ENCODE measurements at regions not wholly inside any gene's neighbourhood (a gene's known extent, or its start where the extent isn't known, plus 50 kb on each side); places are given as distances from the start of the nearest gene placed in this dataset.

DNA sequence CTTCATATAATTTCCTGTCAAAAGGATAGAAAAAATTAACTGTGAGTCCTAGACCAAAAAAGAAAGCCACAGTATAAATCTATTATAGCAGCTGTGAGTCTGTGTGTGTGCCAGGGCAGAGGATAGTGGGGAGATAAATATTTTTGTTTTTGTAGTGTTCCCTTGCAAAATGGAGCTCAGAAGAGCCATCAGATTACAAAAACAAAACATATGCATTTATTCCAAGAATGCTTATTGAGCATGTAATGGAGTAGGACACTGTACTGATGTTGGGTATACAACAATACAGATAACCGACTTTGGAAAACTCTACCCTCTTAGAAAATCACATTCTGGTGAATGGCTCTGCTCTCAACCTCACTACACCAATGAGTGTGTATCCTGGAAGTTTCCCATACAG lies 111.0 kb downstream of the DMAC1 start:
- Histone ChIP-seq H3K27ac (ENCODE audit: low read length) (no peak overlapping the region), H3K27me3 (ENCODE audit: control insufficient read depth, insufficient read depth, low read length) (no peaks in the 10 kb centered on the region), H3K9me3 (replicated peaks; ENCODE audit: control insufficient read depth, low read depth, low read length) (no peaks in the 10 kb centered on the region), H3K4me3 (ENCODE audit: low read length) (no peak overlapping the region), H3K4me1 (ENCODE audit: control insufficient read depth, insufficient read depth, low read length) (no peaks in the 10 kb centered on the region), H3K36me3 (ENCODE audit: control insufficient read depth, insufficient read depth, low read length) (no peaks in the 10 kb centered on the region)
- DNase-seq, result no peak
- WGBS (ENCODE audit: insufficient coverage), result no CpG with 5 or more reads among the region's 1 CpG

DNA sequence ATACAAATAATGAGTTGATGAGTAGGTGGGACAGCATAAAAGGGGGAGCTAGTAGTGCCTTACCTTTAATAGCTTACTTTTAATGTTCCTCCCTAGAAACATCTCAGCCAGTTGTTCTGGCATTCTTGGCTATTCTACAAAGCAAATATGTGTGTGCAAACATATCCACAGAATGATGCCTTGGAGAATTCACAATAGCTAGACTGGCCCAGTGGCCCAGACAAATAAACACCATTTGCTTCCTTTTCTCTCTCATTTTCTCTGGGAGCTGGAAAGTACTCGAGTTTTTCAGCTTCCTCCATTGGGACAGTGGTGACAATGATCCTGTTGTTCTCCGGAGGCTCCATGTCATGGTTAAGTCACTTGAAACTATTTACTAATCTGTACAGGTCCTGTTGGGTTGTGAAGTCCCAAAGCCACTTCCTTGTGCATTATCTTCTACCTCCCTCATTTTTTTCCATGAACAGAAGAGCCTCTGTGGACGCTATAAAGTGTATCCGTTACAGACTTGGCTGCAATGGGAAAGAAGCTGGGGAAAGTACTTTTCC lies 122.9 kb downstream of the DMAC1 start:
- Histone ChIP-seq H3K4me1 (ENCODE audit: control insufficient read depth, insufficient read depth, low read length) (no peaks in the 10 kb centered on the region), H3K27me3 (ENCODE audit: control insufficient read depth, insufficient read depth, low read length) (no peaks in the 10 kb centered on the region), H3K4me3 (ENCODE audit: low read length) (no peak overlapping the region), H3K36me3 (ENCODE audit: control insufficient read depth, insufficient read depth, low read length) (no peaks in the 10 kb centered on the region), H3K27ac (ENCODE audit: low read length) (no peak overlapping the region), H3K9me3 (replicated peaks; ENCODE audit: control insufficient read depth, low read depth, low read length) (no peaks in the 10 kb centered on the region)
- no CpG with 5 or more reads among the region's 4 CpGs for WGBS (ENCODE audit: insufficient coverage)
- DNase-seq, result peak; percentile 35

DNA sequence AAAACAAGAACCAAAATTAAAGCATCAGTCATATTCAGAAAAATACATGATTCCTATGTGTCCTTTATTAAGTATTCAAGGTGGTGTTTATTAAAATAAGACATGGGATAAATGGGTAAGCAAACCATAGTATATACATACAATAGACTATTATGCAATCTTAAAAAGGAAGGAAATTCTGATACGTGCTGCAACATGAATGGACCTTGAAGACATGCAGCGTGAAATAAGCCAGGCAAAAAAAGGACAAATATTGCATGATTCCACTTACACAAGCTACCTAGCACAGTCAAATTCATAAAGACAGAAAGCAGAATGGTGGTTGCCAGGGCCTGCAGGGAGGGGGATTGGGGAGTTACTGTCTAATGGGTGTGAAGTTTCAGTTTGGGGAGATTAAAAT lies 127.7 kb downstream of the DMAC1 start:
- Histone ChIP-seq H3K4me3 (ENCODE audit: low read length) (no peak overlapping the region), H3K27me3 (ENCODE audit: control insufficient read depth, insufficient read depth, low read length) (no peaks in the 10 kb centered on the region), H3K4me1 (ENCODE audit: control insufficient read depth, insufficient read depth, low read length) (no peaks in the 10 kb centered on the region), H3K9me3 (replicated peaks; ENCODE audit: control insufficient read depth, low read depth, low read length) (no peaks in the 10 kb centered on the region), H3K27ac (ENCODE audit: low read length) (no peak overlapping the region), H3K36me3 (ENCODE audit: control insufficient read depth, insufficient read depth, low read length) (no peaks in the 10 kb centered on the region)
- no CpG with 5 or more reads among the region's 2 CpGs for WGBS (ENCODE audit: insufficient coverage)
- DNase-seq, result no peak

DNA sequence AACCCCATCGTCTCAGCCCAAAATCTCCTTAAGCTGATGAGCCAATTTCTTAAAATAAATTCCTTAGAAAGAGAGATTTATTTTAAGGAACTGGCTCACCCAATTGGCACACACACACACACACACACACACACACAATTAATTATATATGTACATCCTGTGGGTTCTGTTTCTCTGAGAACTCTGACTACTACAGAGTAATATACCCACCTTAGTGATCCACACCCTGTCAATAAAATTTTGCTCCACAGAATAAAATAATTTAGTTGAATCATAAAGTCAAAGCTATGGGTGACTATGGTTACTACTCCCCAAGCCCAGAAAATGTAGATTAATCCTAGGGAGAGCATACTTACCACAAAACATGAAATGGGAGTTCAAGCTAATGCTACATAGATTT lies 131.0 kb downstream of the DMAC1 start:
- no peaks in the 10 kb centered on the region for H3K4me1 ChIP-seq (ENCODE audit: control insufficient read depth, insufficient read depth, low read length)
- H3K36me3 ChIP-seq (ENCODE audit: control insufficient read depth, insufficient read depth, low read length), result no peaks in the 10 kb centered on the region
- H3K27ac ChIP-seq (ENCODE audit: low read length), result no peak overlapping the region
- no CpG with 5 or more reads among the region's 1 CpG for WGBS (ENCODE audit: insufficient coverage)
- H3K4me3 ChIP-seq (ENCODE audit: low read length), result no peak overlapping the region
- DNase-seq, result no peak
- H3K9me3 ChIP-seq (replicated peaks; ENCODE audit: control insufficient read depth, low read depth, low read length), result no peaks in the 10 kb centered on the region
- H3K27me3 ChIP-seq (ENCODE audit: control insufficient read depth, insufficient read depth, low read length), result no peaks in the 10 kb centered on the region

DNA sequence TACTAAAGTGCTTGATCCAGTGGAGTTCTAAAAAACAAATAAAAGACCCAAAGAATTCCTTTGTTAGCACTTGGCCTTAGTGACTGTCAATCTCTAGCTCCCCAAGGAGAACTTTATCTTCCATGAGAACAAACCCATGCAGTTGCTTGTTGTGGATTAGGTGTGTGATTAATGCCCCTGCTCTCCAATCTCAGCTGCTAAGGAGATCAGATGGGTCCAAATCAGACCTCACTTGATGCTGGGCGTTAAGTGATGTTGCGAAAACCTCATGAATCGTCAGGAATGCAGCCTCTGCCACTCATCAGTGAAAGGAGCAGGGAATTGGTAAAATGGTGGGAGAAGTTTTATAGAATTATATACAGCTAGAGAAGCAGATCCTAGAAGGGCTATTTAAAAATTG lies 133.7 kb downstream of the DMAC1 start:
- no peaks in the 10 kb centered on the region for H3K9me3 ChIP-seq (replicated peaks; ENCODE audit: control insufficient read depth, low read depth, low read length)
- no peak overlapping the region for H3K27ac ChIP-seq (ENCODE audit: low read length)
- no peak overlapping the region for H3K4me3 ChIP-seq (ENCODE audit: low read length)
- H3K27me3 ChIP-seq (ENCODE audit: control insufficient read depth, insufficient read depth, low read length), result no peaks in the 10 kb centered on the region
- no peak for DNase-seq
- no peaks in the 10 kb centered on the region for H3K36me3 ChIP-seq (ENCODE audit: control insufficient read depth, insufficient read depth, low read length)
- WGBS (ENCODE audit: insufficient coverage), result 68% methylated on average over 3 of the region's 3 CpGs
- H3K4me1 ChIP-seq (ENCODE audit: control insufficient read depth, insufficient read depth, low read length), result no peaks in the 10 kb centered on the region

DNA sequence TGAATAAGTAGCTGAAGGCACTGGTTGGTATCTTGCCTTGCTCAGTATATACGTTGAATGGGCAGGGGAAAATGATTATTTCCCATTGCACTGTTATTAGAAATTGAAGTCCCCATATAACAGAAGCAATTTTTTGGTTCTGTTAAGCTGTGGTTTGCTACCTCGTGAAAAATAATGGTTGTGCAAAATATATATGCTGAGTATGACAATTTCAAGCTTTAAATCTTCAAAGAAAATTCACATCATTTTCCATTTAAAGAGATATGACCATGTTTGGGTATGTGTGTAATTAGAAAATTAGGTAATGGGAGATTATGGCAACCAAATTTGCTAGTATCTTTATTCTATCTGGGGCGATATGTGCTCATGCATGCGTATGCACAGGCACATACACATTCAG lies 139.8 kb downstream of the DMAC1 start:
- Histone ChIP-seq H3K4me1 (ENCODE audit: control insufficient read depth, insufficient read depth, low read length) (peaks cover 3% of the 10 kb centered on the region), H3K27ac (ENCODE audit: low read length) (no peak overlapping the region), H3K27me3 (ENCODE audit: control insufficient read depth, insufficient read depth, low read length) (no peaks in the 10 kb centered on the region), H3K9me3 (replicated peaks; ENCODE audit: control insufficient read depth, low read depth, low read length) (no peaks in the 10 kb centered on the region), H3K4me3 (ENCODE audit: low read length) (no peak overlapping the region), H3K36me3 (ENCODE audit: control insufficient read depth, insufficient read depth, low read length) (no peaks in the 10 kb centered on the region)
- no CpG with 5 or more reads among the region's 4 CpGs for WGBS (ENCODE audit: insufficient coverage)
- no peak for DNase-seq

DNA sequence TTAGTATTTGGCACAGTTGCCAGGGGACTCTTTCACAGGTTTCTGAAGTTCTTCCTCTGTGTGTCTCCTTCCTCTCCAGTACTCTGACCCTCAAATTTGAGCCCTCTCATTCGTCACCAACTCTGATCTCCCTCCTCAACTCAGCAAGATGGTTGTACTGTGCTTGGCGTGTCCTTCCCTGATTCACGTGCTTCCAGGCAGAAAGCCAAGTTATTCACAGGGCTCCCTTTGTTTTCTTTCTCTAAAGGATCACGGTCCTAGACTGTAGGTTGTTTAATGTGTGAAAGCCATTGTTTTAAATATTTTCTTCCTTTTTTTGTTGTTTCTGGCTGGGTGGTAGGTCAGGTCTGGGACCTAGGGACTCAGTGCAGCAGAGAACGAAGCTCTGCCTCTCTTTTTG lies 142.9 kb downstream of the DMAC1 start:
- Histone ChIP-seq H3K4me1 (ENCODE audit: control insufficient read depth, insufficient read depth, low read length) (peaks cover 3% of the 10 kb centered on the region), H3K9me3 (replicated peaks; ENCODE audit: control insufficient read depth, low read depth, low read length) (no peaks in the 10 kb centered on the region), H3K36me3 (ENCODE audit: control insufficient read depth, insufficient read depth, low read length) (no peaks in the 10 kb centered on the region), H3K27ac (ENCODE audit: low read length) (no peak overlapping the region), H3K4me3 (ENCODE audit: low read length) (no peak overlapping the region), H3K27me3 (ENCODE audit: control insufficient read depth, insufficient read depth, low read length) (no peaks in the 10 kb centered on the region)
- peak; percentile 62 for DNase-seq
- no CpG with 5 or more reads among the region's 5 CpGs for WGBS (ENCODE audit: insufficient coverage)

DNA sequence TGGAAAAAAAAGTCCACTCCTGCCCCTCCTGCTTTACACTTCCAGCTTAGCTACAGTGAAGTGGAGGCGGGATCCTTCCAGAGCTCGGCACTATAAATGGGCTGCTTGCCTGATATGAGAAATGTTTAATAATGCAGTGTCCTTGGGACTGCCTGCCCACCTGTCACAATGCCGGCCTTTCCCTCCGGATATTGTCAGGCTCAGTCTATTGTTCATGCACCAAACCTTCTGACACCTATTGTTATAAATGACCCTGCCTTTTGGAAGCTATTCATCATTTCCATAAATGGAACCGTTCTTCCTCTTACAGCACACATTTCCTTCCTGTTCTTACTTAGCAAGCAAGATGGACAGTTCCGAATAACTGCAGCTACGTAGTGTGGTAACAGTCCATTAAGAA lies 146.3 kb downstream of the DMAC1 start:
- peak overlapping the region; percentile 1 for H3K27ac ChIP-seq (ENCODE audit: low read length)
- no peak overlapping the region for H3K4me3 ChIP-seq (ENCODE audit: low read length)
- WGBS (ENCODE audit: insufficient coverage), result 40% methylated on average over 2 of the region's 7 CpGs
- no peaks in the 10 kb centered on the region for H3K36me3 ChIP-seq (ENCODE audit: control insufficient read depth, insufficient read depth, low read length)
- no peaks in the 10 kb centered on the region for H3K9me3 ChIP-seq (replicated peaks; ENCODE audit: control insufficient read depth, low read depth, low read length)
- peak; percentile 47 for DNase-seq
- H3K27me3 ChIP-seq (ENCODE audit: control insufficient read depth, insufficient read depth, low read length), result no peaks in the 10 kb centered on the region
- peaks cover 3% of the 10 kb centered on the region for H3K4me1 ChIP-seq (ENCODE audit: control insufficient read depth, insufficient read depth, low read length)

DNA sequence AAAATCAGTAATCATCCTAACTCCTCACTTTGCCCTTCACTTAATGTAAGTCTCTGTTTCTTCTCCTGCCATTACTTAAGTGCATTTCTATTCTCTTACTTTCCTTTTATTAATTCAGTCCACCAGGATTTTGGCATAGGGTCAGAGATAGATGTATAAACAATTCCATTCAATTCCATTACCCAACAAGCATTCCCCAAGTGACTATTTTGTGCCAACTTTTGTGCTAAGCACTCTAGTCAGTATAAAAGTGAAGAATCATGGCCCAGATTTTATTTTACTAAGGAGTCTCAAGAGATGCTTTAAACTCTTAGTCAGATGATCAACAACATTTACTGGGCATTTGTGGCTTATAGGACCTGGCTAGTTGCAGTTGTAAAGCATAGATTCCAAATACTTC lies 159.3 kb downstream of the DMAC1 start:
- H3K27me3 ChIP-seq (ENCODE audit: control insufficient read depth, insufficient read depth, low read length), result no peaks in the 10 kb centered on the region
- no peak overlapping the region for H3K4me3 ChIP-seq (ENCODE audit: low read length)
- no peaks in the 10 kb centered on the region for H3K9me3 ChIP-seq (replicated peaks; ENCODE audit: control insufficient read depth, low read depth, low read length)
- H3K27ac ChIP-seq (ENCODE audit: low read length), result no peak overlapping the region
- no peaks in the 10 kb centered on the region for H3K4me1 ChIP-seq (ENCODE audit: control insufficient read depth, insufficient read depth, low read length)
- peak; percentile 92 for DNase-seq
- no peaks in the 10 kb centered on the region for H3K36me3 ChIP-seq (ENCODE audit: control insufficient read depth, insufficient read depth, low read length)

DNA sequence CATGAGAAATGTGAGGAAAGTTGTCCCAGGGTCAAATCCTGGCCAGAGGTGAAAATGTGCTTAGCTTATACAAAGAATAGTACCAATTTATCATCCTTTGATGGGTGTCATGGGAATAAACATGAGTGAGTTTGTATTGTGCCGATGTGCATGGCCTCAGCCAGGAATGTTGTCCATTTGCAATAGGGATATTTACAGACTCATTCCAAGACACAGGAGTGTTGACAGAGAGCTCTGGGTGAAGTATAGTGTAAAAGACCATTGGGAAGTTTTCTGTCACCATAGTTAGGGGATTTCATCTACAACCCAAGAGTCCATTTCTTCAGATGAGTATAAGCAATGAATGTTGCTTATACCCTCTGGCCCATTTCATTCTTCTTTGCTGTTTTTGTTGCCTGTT lies 160.1 kb downstream of the DMAC1 start:
- no peaks in the 10 kb centered on the region for H3K9me3 ChIP-seq (replicated peaks; ENCODE audit: control insufficient read depth, low read depth, low read length)
- H3K36me3 ChIP-seq (ENCODE audit: control insufficient read depth, insufficient read depth, low read length), result no peaks in the 10 kb centered on the region
- no peak overlapping the region for H3K4me3 ChIP-seq (ENCODE audit: low read length)
- WGBS (ENCODE audit: insufficient coverage), result no CpG with 5 or more reads among the region's 1 CpG
- no peak overlapping the region for H3K27ac ChIP-seq (ENCODE audit: low read length)
- H3K4me1 ChIP-seq (ENCODE audit: control insufficient read depth, insufficient read depth, low read length), result no peaks in the 10 kb centered on the region
- no peaks in the 10 kb centered on the region for H3K27me3 ChIP-seq (ENCODE audit: control insufficient read depth, insufficient read depth, low read length)
- no peak for DNase-seq

DNA sequence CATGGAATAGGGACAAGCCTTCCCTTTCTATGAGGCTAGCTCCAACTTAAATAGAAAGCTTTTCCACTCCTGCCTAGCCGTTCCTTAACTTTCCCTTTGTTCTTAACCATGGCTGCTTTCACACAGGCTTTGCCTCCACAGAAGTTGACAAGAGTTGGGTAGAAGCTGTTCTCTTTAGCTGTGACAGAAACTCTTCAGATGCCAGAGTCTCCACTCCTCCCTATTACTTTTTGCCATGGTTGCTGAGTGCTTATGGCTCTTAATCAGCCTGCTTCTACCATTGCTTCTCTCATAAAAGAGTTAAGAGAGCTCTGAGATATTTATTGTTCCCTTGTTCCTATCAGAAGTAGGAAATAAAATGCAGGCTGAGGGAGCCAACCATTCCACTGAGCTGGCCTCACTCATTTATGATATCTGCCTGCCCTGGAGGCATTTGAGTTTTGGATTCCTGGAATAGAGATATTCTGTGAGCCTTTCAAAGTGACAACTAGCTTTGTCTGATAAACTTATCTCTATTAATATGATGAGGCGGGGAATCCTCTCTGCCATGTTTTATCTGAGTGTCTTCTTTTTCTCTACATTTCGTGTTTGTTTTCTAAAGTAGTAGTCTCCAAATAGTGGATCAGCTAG lies 162.6 kb downstream of the DMAC1 start:
- no peaks in the 10 kb centered on the region for H3K4me1 ChIP-seq (ENCODE audit: control insufficient read depth, insufficient read depth, low read length)
- no peaks in the 10 kb centered on the region for H3K9me3 ChIP-seq (replicated peaks; ENCODE audit: control insufficient read depth, low read depth, low read length)
- no peak overlapping the region for H3K4me3 ChIP-seq (ENCODE audit: low read length)
- WGBS (ENCODE audit: insufficient coverage), result no CpG with 5 or more reads among the region's 3 CpGs
- peak; percentile 39 for DNase-seq
- no peaks in the 10 kb centered on the region for H3K36me3 ChIP-seq (ENCODE audit: control insufficient read depth, insufficient read depth, low read length)
- no peak overlapping the region for H3K27ac ChIP-seq (ENCODE audit: low read length)
- no peaks in the 10 kb centered on the region for H3K27me3 ChIP-seq (ENCODE audit: control insufficient read depth, insufficient read depth, low read length)
